Uterus (tissue), 2 donors: ENCODE measurements at regions not wholly inside any gene's neighbourhood (a gene's known extent, or its start where the extent isn't known, plus 50 kb on each side); places are given as distances from the start of the nearest gene placed in this dataset.

Experiments
- CTCF ChIP-seq, 4 experiments: fragments of 200-600 bp in 2 of 4; fragments of 450-650 bp in 2 of 4; sonication (generic) in 2 of 4; IDR thresholded peaks; one replicate each; pipeline ENCODE4 v1.5.1; 2016 to 2019; ENCODE audit warnings: antibody characterized with exemption in 4 of 4, mild to moderate bottlenecking in 2 of 4, moderate library complexity in 1 of 4
- POLR2A ChIP-seq, 2 donors: fragments of 450-650 bp; IDR thresholded peaks; one replicate each; pipeline ENCODE4 v1.6.1; 2016; ENCODE audit warnings: antibody characterized with exemption in 2 of 2, mild to moderate bottlenecking in 1 of 2, moderate library complexity in 1 of 2

- no peak for TF ChIP-seq CTCF (IDR thresholded peaks at IDR 0.05)
- no peak for TF ChIP-seq POLR2A (IDR thresholded peaks at IDR 0.05)
Observed at GRCh38 chr4:130333241-130333759, 1237.3 kb downstream of the C4orf33 start.
